Brain microvascular endothelial cell (primary cell): ENCODE measurements at regions not wholly inside any gene's neighbourhood (a gene's known extent, or its start where the extent isn't known, plus 50 kb on each side); places are given as distances from the start of the nearest gene placed in this dataset.

Source experiments
- DNase-seq: peaks from one replicate; pipeline ENCODE4 v3.0.0-alpha.2; 2020
- H3K27ac ChIP-seq: fragments of 250-450 bp; sonication (Bioruptor Pico); 2 replicates; pipeline ENCODE4 v1.5.1; 2020; ENCODE audit warnings: mild to moderate bottlenecking, moderate library complexity
- H3K27me3 ChIP-seq: fragments of 250-450 bp; sonication (Bioruptor Pico); replicated peaks from 2 replicates; pipeline ENCODE4 v1.5.1; 2020; ENCODE audit warnings: mild to moderate bottlenecking
- H3K36me3 ChIP-seq: fragments of 250-450 bp; sonication (Bioruptor Pico); replicated peaks from 2 replicates; pipeline ENCODE4 v1.5.1; 2020; ENCODE audit warnings: mild to moderate bottlenecking
- H3K4me3 ChIP-seq: 2 replicates; pipeline ENCODE4 v1.5.1; 2011; ENCODE audit warnings: low read depth, mild to moderate bottlenecking, control low read depth, low read length, moderate library complexity
- in situ Hi-C: cut with HindIII; loops from 2 replicates; pipeline ENCODE4 v1.10.0; 2017; ENCODE audit warnings: low sequenced_read_pairs, low pct_ligation_motif_present
- TF ChIP-seq, protein P1 (sequence below): IDR thresholded peaks from 2 replicates; pipeline ENCODE4 v1.5.1; 2011; ENCODE audit warnings: low read depth, mild to moderate bottlenecking, moderate library complexity, low read length, control low read depth, inconsistent platforms; ENCODE audit errors: missing control alignments

DNA sequence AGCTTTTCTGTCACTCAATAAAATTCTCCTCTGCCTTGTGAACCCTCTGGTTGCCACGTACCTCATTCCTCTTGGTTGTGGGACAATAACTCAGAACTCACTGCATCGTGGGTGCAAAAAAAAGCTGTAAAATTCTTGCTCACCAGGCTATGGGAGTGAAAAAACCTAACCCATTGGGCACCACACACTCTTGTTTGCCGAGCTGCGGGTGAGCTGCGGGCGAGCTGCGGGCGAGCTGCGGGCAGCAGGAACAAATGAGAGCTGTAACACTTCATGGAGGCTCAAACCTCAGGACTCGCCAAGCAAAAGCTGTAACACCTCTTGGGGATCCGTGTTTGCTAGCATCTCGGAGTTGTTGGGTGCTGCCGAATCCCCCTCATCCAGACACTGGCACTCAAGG lies 641.3 kb upstream of the CHRM3 start:
- no peak for DNase-seq
- TF ChIP-seq, protein P1, sequence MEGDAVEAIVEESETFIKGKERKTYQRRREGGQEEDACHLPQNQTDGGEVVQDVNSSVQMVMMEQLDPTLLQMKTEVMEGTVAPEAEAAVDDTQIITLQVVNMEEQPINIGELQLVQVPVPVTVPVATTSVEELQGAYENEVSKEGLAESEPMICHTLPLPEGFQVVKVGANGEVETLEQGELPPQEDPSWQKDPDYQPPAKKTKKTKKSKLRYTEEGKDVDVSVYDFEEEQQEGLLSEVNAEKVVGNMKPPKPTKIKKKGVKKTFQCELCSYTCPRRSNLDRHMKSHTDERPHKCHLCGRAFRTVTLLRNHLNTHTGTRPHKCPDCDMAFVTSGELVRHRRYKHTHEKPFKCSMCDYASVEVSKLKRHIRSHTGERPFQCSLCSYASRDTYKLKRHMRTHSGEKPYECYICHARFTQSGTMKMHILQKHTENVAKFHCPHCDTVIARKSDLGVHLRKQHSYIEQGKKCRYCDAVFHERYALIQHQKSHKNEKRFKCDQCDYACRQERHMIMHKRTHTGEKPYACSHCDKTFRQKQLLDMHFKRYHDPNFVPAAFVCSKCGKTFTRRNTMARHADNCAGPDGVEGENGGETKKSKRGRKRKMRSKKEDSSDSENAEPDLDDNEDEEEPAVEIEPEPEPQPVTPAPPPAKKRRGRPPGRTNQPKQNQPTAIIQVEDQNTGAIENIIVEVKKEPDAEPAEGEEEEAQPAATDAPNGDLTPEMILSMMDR: no peak
- no peaks in the 10 kb centered on the region for H3K36me3 ChIP-seq
- H3K27ac ChIP-seq: no peak overlapping the region
- no peaks in the 10 kb centered on the region for H3K27me3 ChIP-seq
- in situ Hi-C loops: no loop called here
- no peak overlapping the region for H3K4me3 ChIP-seq

DNA sequence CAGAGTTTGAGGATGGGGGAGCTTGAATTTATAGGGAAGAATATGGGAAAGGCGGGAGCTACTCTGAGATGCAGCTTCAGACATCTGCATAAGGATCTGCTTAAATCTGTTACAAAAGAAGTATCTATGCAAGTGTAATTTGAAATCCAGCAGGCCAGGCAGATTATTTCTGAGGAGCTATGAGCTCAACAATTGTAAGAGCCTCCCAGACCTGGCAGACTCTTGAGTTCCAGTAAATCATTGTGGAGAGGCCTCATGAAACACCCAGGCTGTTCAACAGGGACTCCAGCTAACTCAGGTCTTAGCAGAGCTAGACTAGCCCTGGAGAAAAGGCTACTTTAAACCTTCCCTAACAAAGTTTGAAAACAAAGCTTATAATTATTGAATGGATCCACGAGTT lies 647.5 kb upstream of the CHRM3 start:
- TF ChIP-seq, protein P1: no peak
- in situ Hi-C loops: no loop called here
- Histone ChIP-seq H3K27me3 (no peaks in the 10 kb centered on the region), H3K27ac (no peak overlapping the region), H3K4me3 (no peak overlapping the region), H3K36me3 (no peaks in the 10 kb centered on the region)
- no peak for DNase-seq

DNA sequence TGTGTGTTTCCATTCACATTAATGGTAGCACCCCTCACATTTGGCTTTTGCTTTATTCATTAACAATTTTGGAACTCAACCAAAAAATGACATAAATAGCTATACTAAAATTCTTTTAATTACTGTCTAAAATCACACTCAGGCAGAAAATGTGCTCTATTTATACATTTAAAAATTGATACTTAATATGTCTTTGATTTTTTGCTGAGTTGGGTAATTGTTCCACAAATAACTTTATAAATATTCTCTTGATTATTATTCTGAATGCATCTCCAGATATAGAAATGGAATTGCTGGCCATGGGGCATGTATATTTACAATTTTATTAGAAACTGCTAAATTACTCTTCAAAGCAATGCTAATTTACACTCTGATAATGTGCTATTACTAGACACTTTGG lies 658.7 kb upstream of the CHRM3 start:
- no peak overlapping the region for H3K4me3 ChIP-seq
- TF ChIP-seq, protein P1: no peak
- no peak for DNase-seq
- no peak overlapping the region for H3K27ac ChIP-seq
- in situ Hi-C loops: no loop called here
- H3K36me3 ChIP-seq: no peaks in the 10 kb centered on the region
- H3K27me3 ChIP-seq: no peaks in the 10 kb centered on the region

DNA sequence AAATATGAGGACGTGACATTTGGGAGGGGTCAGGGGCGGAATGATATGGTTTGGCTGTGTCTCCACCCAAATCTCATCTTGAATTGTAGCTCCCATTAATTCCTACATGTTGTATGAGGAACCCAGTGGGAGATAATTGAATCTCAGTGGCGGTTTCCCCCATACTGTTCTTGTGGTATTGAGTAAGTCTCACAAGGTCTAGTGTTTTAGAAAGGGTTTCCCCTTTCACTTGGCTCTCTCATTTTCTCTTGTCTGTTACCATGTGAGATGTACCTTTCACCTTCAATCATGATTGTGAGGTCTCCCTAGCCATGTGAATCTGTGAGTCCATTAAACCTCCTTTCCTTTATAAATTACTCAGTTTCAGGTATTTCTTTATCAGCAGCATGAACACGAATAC lies 663.6 kb upstream of the CHRM3 start:
- no peak for DNase-seq
- no peak overlapping the region for H3K4me3 ChIP-seq
- H3K36me3 ChIP-seq: no peaks in the 10 kb centered on the region
- H3K27me3 ChIP-seq: no peaks in the 10 kb centered on the region
- TF ChIP-seq, protein P1: no peak
- in situ Hi-C loops: no loop called here
- no peak overlapping the region for H3K27ac ChIP-seq

DNA sequence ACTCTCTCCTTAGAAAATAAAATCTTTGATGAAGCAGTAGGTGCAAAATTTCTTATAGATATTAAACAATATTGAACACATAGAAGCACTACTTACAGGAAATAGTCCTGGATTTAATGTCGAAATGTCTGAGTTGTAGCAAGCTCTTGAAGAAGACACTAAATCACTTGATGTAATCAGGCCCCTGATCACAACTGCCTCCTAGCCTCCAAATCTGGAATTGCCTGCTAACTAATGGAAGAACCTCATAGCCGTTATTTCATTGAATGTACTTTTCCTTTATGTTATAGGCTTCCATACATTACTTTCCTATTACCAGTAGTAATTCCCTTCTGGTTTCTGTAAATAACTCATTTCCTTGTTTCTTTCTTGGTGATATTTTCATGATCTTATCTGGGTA lies 675.7 kb upstream of the CHRM3 start:
- TF ChIP-seq, protein P1: peak; percentile 31
- in situ Hi-C loops: no loop called here
- H3K4me3 ChIP-seq: no peak overlapping the region
- DNase-seq: no peak
- H3K36me3 ChIP-seq: no peaks in the 10 kb centered on the region
- H3K27me3 ChIP-seq: no peaks in the 10 kb centered on the region
- no peak overlapping the region for H3K27ac ChIP-seq

DNA sequence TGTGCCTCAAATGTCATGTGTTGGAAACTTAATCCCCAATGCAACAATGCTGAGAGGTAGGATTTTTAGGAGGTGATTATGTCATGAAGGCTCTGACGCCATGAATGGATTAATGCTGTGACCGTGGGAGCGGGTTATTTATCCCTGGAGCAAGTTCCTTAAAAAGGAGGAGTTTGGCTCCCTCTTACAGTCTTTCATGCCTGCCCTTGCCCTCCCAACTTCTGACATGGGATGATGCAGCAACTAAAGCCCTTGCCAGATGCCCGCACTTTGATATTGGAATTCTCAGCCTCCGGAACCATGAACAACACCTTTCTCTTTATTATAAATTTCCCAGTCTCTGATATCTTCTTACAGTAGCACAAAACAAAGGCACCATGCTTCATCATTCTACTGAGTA lies 685.3 kb upstream of the CHRM3 start:
- no peak for DNase-seq
- in situ Hi-C loops: no loop called here
- Histone ChIP-seq H3K4me3 (no peak overlapping the region), H3K27me3 (no peaks in the 10 kb centered on the region), H3K27ac (no peak overlapping the region), H3K36me3 (no peaks in the 10 kb centered on the region)
- TF ChIP-seq, protein P1: no peak
